Ishikawa (cell line): ENCODE measurements at regions not wholly inside any gene's neighbourhood (a gene's known extent, or its start where the extent isn't known, plus 50 kb on each side); places are given as distances from the start of the nearest gene placed in this dataset.

Source experiments
- CEBPB ChIP-seq: IDR thresholded peaks from 2 replicates; pipeline ENCODE4 v1.6.1; 2012
- CREB1 ChIP-seq: IDR thresholded peaks from 2 replicates; pipeline ENCODE4 v1.6.1; 2012; ENCODE audit warnings: low read depth
- EGR1 ChIP-seq: IDR thresholded peaks from 2 replicates; pipeline ENCODE4 v1.6.1; 2012
- EP300 ChIP-seq: IDR thresholded peaks from 2 replicates; pipeline ENCODE4 v1.6.1; 2012; ENCODE audit warnings: borderline replicate concordance
- FOXM1 ChIP-seq: IDR thresholded peaks from 2 replicates; pipeline ENCODE4 v1.6.1; 2012; ENCODE audit warnings: low read depth, borderline replicate concordance
- NFIC ChIP-seq: IDR thresholded peaks from 2 replicates; pipeline ENCODE4 v1.6.1; 2012
- RAD21 ChIP-seq: IDR thresholded peaks from 2 replicates; pipeline ENCODE4 v1.6.1; 2012; ENCODE audit warnings: low read depth
- REST ChIP-seq: IDR thresholded peaks from 2 replicates; pipeline ENCODE4 v1.6.1; 2012; ENCODE audit warnings: low read depth, mild to moderate bottlenecking
- TAF1 ChIP-seq: IDR thresholded peaks from 2 replicates; pipeline ENCODE4 v1.6.1; 2012; ENCODE audit warnings: low read depth, mild to moderate bottlenecking
- TCF12 ChIP-seq: IDR thresholded peaks from 2 replicates; pipeline ENCODE4 v1.6.1; 2012; ENCODE audit warnings: low read depth
- TEAD4 ChIP-seq: IDR thresholded peaks from 2 replicates; pipeline ENCODE4 v1.6.1; 2012
- USF1 ChIP-seq: IDR thresholded peaks from 2 replicates; pipeline ENCODE4 v1.6.1; 2012
- YY1 ChIP-seq: IDR thresholded peaks from 2 replicates; pipeline ENCODE4 v1.6.1; 2012; ENCODE audit warnings: low read depth
- ZBTB7A ChIP-seq: IDR thresholded peaks from 2 replicates; pipeline ENCODE4 v1.6.1; 2012; ENCODE audit warnings: low read depth
- TF ChIP-seq, protein P1 (sequence below): IDR thresholded peaks from 2 replicates; pipeline ENCODE4 v1.6.1; 2012

- TF ChIP-seq RAD21 (no peak), FOXM1 (no peak), TCF12 (no peak), REST (no peak), EGR1 (no peak), TEAD4 (no peak), EP300 (no peak), CEBPB (no peak), NFIC (no peak), ZBTB7A (no peak), CREB1 (no peak), YY1 (no peak), USF1 (no peak), TAF1 (no peak)
- TF ChIP-seq, protein P1, sequence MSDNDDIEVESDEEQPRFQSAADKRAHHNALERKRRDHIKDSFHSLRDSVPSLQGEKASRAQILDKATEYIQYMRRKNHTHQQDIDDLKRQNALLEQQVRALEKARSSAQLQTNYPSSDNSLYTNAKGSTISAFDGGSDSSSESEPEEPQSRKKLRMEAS: no peak
These were observed 576.9 kb downstream of the ADCYAP1 start for GRCh38 chr18:1481577-1481976.

DNA sequence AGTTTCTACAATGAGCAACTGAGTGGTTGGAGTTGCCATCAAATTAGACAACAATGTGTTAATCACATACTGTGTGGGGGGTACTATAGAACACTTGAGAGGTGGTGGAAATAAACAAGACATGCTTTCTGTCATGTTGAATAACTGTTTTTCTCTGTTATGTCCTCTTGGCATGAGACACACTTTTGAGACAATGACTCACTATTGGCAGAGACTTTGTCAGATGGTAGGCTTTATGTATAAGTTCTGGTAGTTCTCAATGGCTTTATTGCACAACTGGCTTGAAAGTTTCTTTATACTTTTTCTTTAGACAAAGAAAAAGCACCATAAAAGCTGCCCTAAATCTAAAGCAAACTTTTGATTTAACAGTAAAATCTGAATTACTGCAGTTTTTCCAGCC is 578.7 kb downstream of the ADCYAP1 start:
- TF ChIP-seq NFIC: no peak

DNA sequence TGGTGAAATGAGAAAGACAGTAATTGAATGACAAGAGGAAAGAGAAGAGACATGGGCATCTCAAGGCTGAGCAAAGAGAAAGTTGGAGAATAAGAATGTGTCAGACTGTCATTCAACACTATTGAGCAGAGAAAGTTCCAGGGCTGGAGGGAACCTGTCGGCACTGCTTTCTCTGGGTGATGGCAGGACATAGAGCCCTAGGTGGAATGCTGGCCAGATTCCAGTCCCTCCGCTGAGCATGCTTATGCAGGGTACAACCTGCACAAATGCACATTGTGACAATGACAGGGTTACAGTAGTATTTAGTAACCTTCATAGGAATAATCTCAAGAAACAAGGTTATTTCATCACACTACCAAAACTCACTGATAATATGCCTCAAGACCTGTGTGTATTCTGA is 582.8 kb downstream of the ADCYAP1 start:
- no peak for TF ChIP-seq ZBTB7A
- TF ChIP-seq REST: no peak
- no peak for TF ChIP-seq CEBPB
- TF ChIP-seq TEAD4: no peak
- no peak for TF ChIP-seq TAF1
- TF ChIP-seq CREB1: no peak

DNA sequence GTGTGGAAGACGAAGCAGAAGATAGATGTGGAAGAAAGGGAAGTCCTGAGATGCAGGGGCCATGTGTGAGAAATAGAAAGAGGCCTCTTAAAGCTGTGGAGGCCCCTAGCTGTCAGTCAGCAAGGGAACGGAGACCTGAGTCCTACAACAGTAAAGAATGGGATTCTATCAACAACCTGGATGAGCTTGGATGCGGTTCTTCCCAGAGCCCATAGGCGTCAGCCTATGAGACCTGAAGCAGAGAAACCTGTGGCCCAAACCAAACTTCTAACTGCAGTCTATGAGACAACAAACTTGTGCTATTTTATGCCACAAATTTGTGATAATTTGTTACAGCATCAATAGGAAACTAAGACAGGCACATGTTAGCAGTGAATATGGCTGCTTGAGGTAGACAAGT is 583.7 kb downstream of the ADCYAP1 start:
- TF ChIP-seq YY1 (no peak), REST (no peak), NFIC (no peak), TEAD4 (no peak), RAD21 (no peak), CEBPB (no peak), ZBTB7A (no peak), TCF12 (no peak), USF1 (no peak), TAF1 (no peak), EGR1 (no peak)
- TF ChIP-seq, protein P1: no peak

DNA sequence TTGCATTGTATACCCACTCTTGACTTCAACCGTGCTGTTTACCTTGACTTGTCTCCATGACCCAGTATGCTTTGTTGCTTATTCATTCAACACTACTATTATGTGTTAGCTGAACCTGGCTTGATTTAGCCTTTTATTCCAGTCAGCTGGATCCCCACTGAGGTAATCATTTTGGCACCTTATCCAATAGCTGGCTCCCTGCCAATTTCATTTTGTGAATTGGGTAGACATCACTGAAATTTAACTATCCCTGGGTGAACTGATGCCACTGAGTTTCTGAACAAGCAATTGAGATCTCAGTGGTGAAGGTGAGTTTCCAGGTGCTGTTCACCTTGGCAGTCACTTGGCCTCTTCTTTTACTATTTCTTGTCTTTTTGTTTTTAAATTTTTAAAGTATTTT is 584.3 kb downstream of the ADCYAP1 start:
- TF ChIP-seq REST: no peak
- no peak for TF ChIP-seq YY1
- no peak for TF ChIP-seq CEBPB
- TF ChIP-seq TAF1: no peak
- TF ChIP-seq, protein P1: no peak
- TF ChIP-seq NFIC: no peak
- TF ChIP-seq FOXM1: no peak
